ENCODE measurements at regions not wholly inside any gene's neighbourhood (a gene's known extent, or its start where the extent isn't known, plus 50 kb on each side); places are given as distances from the start of the nearest gene placed in this dataset.

- H2AFZ ChIP-seq (ENCODE audit: low read length) = no peak overlapping the region
- no peaks in the 10 kb centered on the region for H3K27me3 ChIP-seq (ENCODE audit: insufficient read depth, low read length, poor library complexity, severe bottlenecking)
- H3K9me2 ChIP-seq (replicated peaks; ENCODE audit: low read depth, low read length) = no peaks in the 10 kb centered on the region
- H3K4me3 ChIP-seq (ENCODE audit: low read length, poor library complexity, severe bottlenecking) = no peak overlapping the region
- no peak overlapping the region for H3K9ac ChIP-seq (ENCODE audit: low read depth, low read length, poor library complexity, severe bottlenecking)
- no peaks in the 10 kb centered on the region for H3K4me1 ChIP-seq (ENCODE audit: insufficient read depth, low read length, poor library complexity, severe bottlenecking)
- TF ChIP-seq, protein P1, sequence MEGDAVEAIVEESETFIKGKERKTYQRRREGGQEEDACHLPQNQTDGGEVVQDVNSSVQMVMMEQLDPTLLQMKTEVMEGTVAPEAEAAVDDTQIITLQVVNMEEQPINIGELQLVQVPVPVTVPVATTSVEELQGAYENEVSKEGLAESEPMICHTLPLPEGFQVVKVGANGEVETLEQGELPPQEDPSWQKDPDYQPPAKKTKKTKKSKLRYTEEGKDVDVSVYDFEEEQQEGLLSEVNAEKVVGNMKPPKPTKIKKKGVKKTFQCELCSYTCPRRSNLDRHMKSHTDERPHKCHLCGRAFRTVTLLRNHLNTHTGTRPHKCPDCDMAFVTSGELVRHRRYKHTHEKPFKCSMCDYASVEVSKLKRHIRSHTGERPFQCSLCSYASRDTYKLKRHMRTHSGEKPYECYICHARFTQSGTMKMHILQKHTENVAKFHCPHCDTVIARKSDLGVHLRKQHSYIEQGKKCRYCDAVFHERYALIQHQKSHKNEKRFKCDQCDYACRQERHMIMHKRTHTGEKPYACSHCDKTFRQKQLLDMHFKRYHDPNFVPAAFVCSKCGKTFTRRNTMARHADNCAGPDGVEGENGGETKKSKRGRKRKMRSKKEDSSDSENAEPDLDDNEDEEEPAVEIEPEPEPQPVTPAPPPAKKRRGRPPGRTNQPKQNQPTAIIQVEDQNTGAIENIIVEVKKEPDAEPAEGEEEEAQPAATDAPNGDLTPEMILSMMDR (conservative IDR thresholded peaks at IDR 0.05; ENCODE audit: low read length) = no peak
- no peak for TF ChIP-seq EZH2phosphoT487 (IDR thresholded peaks at IDR 0.05; ENCODE audit: borderline replicate concordance)
- H3K79me2 ChIP-seq (ENCODE audit: insufficient read depth, low read length) = no peaks in the 10 kb centered on the region
- no peaks in the 10 kb centered on the region for H3K36me3 ChIP-seq (ENCODE audit: insufficient read depth, low read length)
- H3F3A ChIP-seq (ENCODE audit: low read depth) = no peaks in the 10 kb centered on the region
- H4K20me1 ChIP-seq (ENCODE audit: insufficient read depth, low read length, poor library complexity, severe bottlenecking) = no peaks in the 10 kb centered on the region
- H3K9me3 ChIP-seq (ENCODE audit: insufficient read depth, low read depth, low read length) = peaks cover 17% of the 10 kb centered on the region
- H3K4me2 ChIP-seq (ENCODE audit: low read depth, low read length, poor library complexity, severe bottlenecking) = no peak overlapping the region
These were observed 188.3 kb upstream of the ANKRD55 start for GRCh38 chr5:56421246-56422075.

GRCh38 chr5:56420323-56420722 is 187.2 kb upstream of the ANKRD55 start:
- H3K9me3 ChIP-seq (ENCODE audit: insufficient read depth, low read depth, low read length) = peaks cover 17% of the 10 kb centered on the region
- H3K9ac ChIP-seq (ENCODE audit: low read depth, low read length, poor library complexity, severe bottlenecking) = no peak overlapping the region
- no peaks in the 10 kb centered on the region for H3K4me1 ChIP-seq (ENCODE audit: insufficient read depth, low read length, poor library complexity, severe bottlenecking)

DNA sequence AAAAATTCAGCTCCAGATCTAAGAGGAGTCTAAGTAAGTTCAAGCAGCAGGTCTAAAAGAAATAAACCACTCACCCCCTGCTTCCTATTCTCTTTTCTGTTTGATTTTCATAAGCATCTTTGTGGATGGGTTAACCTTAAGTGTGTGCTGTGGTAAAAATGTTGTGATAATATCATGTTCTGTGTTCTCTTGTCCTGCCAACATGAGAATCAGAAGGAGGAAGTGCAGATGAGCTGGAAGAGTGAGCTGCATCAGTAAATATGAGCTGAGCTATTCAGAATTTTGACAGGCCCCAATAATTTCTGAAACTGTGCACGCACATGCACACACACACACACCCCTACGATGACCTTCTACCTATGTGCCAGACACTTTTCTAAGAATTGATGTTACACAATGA is 186.5 kb upstream of the ANKRD55 start:
- Histone ChIP-seq H3F3A (ENCODE audit: low read depth) (no peaks in the 10 kb centered on the region), H3K9me2 (replicated peaks; ENCODE audit: low read depth, low read length) (no peaks in the 10 kb centered on the region), H3K79me2 (ENCODE audit: insufficient read depth, low read length) (no peaks in the 10 kb centered on the region), H3K9ac (ENCODE audit: low read depth, low read length, poor library complexity, severe bottlenecking) (no peak overlapping the region), H3K4me1 (ENCODE audit: insufficient read depth, low read length, poor library complexity, severe bottlenecking) (no peaks in the 10 kb centered on the region), H3K27me3 (ENCODE audit: insufficient read depth, low read length, poor library complexity, severe bottlenecking) (no peaks in the 10 kb centered on the region), H3K36me3 (ENCODE audit: insufficient read depth, low read length) (no peaks in the 10 kb centered on the region), H3K9me3 (ENCODE audit: insufficient read depth, low read depth, low read length) (peaks cover 17% of the 10 kb centered on the region), H3K4me2 (ENCODE audit: low read depth, low read length, poor library complexity, severe bottlenecking) (no peak overlapping the region), H2AFZ (ENCODE audit: low read length) (no peak overlapping the region), H3K4me3 (ENCODE audit: low read length, poor library complexity, severe bottlenecking) (no peak overlapping the region), H4K20me1 (ENCODE audit: insufficient read depth, low read length, poor library complexity, severe bottlenecking) (no peaks in the 10 kb centered on the region)
- TF ChIP-seq EZH2phosphoT487 (IDR thresholded peaks at IDR 0.05; ENCODE audit: borderline replicate concordance) = no peak
- TF ChIP-seq, protein P1 (conservative IDR thresholded peaks at IDR 0.05; ENCODE audit: low read length) = no peak

More at GRCh38 chr5:56420323-56420722, 187.2 kb upstream of the ANKRD55 start:
- H3K36me3 ChIP-seq (ENCODE audit: insufficient read depth, low read length) = no peaks in the 10 kb centered on the region
- H3K4me3 ChIP-seq (ENCODE audit: low read length, poor library complexity, severe bottlenecking) = no peak overlapping the region
- H2AFZ ChIP-seq (ENCODE audit: low read length) = no peak overlapping the region
- H3K4me2 ChIP-seq (ENCODE audit: low read depth, low read length, poor library complexity, severe bottlenecking) = no peak overlapping the region
- H3F3A ChIP-seq (ENCODE audit: low read depth) = no peaks in the 10 kb centered on the region
- no peaks in the 10 kb centered on the region for H3K27me3 ChIP-seq (ENCODE audit: insufficient read depth, low read length, poor library complexity, severe bottlenecking)
- H3K79me2 ChIP-seq (ENCODE audit: insufficient read depth, low read length) = no peaks in the 10 kb centered on the region
- TF ChIP-seq EZH2phosphoT487 (IDR thresholded peaks at IDR 0.05; ENCODE audit: borderline replicate concordance) = no peak
- TF ChIP-seq, protein P1 (conservative IDR thresholded peaks at IDR 0.05; ENCODE audit: low read length) = no peak
- H4K20me1 ChIP-seq (ENCODE audit: insufficient read depth, low read length, poor library complexity, severe bottlenecking) = no peaks in the 10 kb centered on the region
- no peaks in the 10 kb centered on the region for H3K9me2 ChIP-seq (replicated peaks; ENCODE audit: low read depth, low read length)

All from Loucy (cell line).